Neural progenitor cell (in vitro differentiated cells): ENCODE measurements at regions not wholly inside any gene's neighbourhood (a gene's known extent, or its start where the extent isn't known, plus 50 kb on each side); places are given as distances from the start of the nearest gene placed in this dataset.

Experiments used
- DNase-seq: peaks from one replicate; pipeline ENCODE4 v3.0.0-alpha.2; 2016; ENCODE audit warnings: low spot score
- H2AFZ ChIP-seq: fragments of 200-600 bp; sonication (generic); replicated peaks from 2 replicates; pipeline ENCODE4 v1.6.1; 2016; ENCODE audit warnings: antibody characterized with exemption
- H3F3A ChIP-seq: fragments of 200-600 bp; sonication (generic); 2 replicates; pipeline ENCODE4 v1.6.1; 2016; ENCODE audit warnings: antibody characterized with exemption, low read depth
- H3K27ac ChIP-seq: fragments of 200-600 bp; sonication (generic); 2 replicates; pipeline ENCODE4 v1.5.1; 2016; ENCODE audit warnings: mild to moderate bottlenecking
- H3K27me3 ChIP-seq: fragments of 200-600 bp; sonication (generic); 2 replicates; pipeline ENCODE4 v1.6.1; 2016; ENCODE audit warnings: mild to moderate bottlenecking, moderate library complexity
- H3K36me3 ChIP-seq: fragments of 200-600 bp; sonication (generic); 2 replicates; pipeline ENCODE4 v1.5.1; 2016
- H3K4me1 ChIP-seq: fragments of 200-600 bp; sonication (generic); 2 replicates; pipeline ENCODE4 v1.6.1; 2016; ENCODE audit warnings: mixed run types
- H3K4me2 ChIP-seq: fragments of 200-600 bp; sonication (generic); 2 replicates; pipeline ENCODE4 v1.6.1; 2016
- H3K4me3 ChIP-seq: fragments of 200-600 bp; sonication (generic); 2 replicates; pipeline ENCODE4 v1.5.1; 2016
- H3K79me2 ChIP-seq: fragments of 200-600 bp; sonication (generic); 2 replicates; pipeline ENCODE4 v1.6.1; 2016; ENCODE audit warnings: low read depth
- H3K9ac ChIP-seq: fragments of 200-600 bp; sonication (generic); 2 replicates; pipeline ENCODE4 v1.6.1; 2016
- H3K9me3 ChIP-seq: fragments of 200-600 bp; sonication (generic); 2 replicates; pipeline ENCODE4 v1.5.1; 2016; ENCODE audit warnings: low read depth
- H4K20me1 ChIP-seq: fragments of 200-600 bp; sonication (generic); 2 replicates; pipeline ENCODE4 v1.6.1; 2016; ENCODE audit warnings: low read depth
- H3K27ac Mint-ChIP-seq: 3 replicates; pipeline ENCODE4 v1.8.0; 2021; ENCODE audit warnings: mixed read lengths
- H3K27me3 Mint-ChIP-seq: 2 replicates; pipeline ENCODE4 v1.8.0; 2022; ENCODE audit warnings: low read depth, mild to moderate bottlenecking, inconsistent platforms, moderate library complexity, mixed read lengths; ENCODE audit not compliant: insufficient read depth
- H3K36me3 Mint-ChIP-seq: 3 replicates; pipeline ENCODE4 v1.8.0; 2021; ENCODE audit warnings: mixed read lengths
- H3K4me1 Mint-ChIP-seq: 3 replicates; pipeline ENCODE4 v1.8.0; 2021; ENCODE audit warnings: mixed read lengths
- H3K4me3 Mint-ChIP-seq: 3 replicates; pipeline ENCODE4 v1.8.0; 2021; ENCODE audit warnings: mild to moderate bottlenecking, moderate library complexity, mixed read lengths
- H3K9me3 Mint-ChIP-seq: 3 replicates; pipeline ENCODE4 v1.8.0; 2020; ENCODE audit warnings: mixed read lengths
- CTCF ChIP-seq: fragments of 200-600 bp; sonication (generic); IDR thresholded peaks from 2 replicates; pipeline ENCODE4 v1.5.1; 2017; ENCODE audit warnings: antibody characterized with exemption, mild to moderate bottlenecking
- EZH2 ChIP-seq: fragments of 200-600 bp; sonication (generic); IDR thresholded peaks from 2 replicates; pipeline ENCODE4 v1.6.1; 2017; ENCODE audit warnings: antibody characterized with exemption, mild to moderate bottlenecking, moderate library complexity
- EZH2phosphoT487 ChIP-seq: fragments of 200-600 bp; sonication (generic); IDR thresholded peaks from 2 replicates; pipeline ENCODE4 v1.6.1; 2017; ENCODE audit warnings: antibody characterized with exemption

- Histone ChIP-seq H2AFZ (no peak overlapping the region), H3K4me2 (no peak overlapping the region), H3K79me2 (no peaks in the 10 kb centered on the region), H3K36me3 (no peaks in the 10 kb centered on the region), H3F3A (no peaks in the 10 kb centered on the region), H3K9me3 (no peaks in the 10 kb centered on the region), H3K27me3 (no peaks in the 10 kb centered on the region), H3K4me1 (no peaks in the 10 kb centered on the region), H3K4me3 (no peak overlapping the region), H3K9ac (no peak overlapping the region), H4K20me1 (no peaks in the 10 kb centered on the region), H3K27ac (no peak overlapping the region)
- no peak for DNase-seq
- peaks cover 6% of the 10 kb centered on the region for H3K27me3 Mint-ChIP-seq
- no peak overlapping the region for H3K27ac Mint-ChIP-seq
- no peaks in the 10 kb centered on the region for H3K9me3 Mint-ChIP-seq
- H3K4me1 Mint-ChIP-seq: no peaks in the 10 kb centered on the region
- no peak for TF ChIP-seq CTCF
- no peak for TF ChIP-seq EZH2
- no peak for TF ChIP-seq EZH2phosphoT487
- H3K36me3 Mint-ChIP-seq: no peaks in the 10 kb centered on the region
- no peak overlapping the region for H3K4me3 Mint-ChIP-seq
Observed at GRCh38 chr6:10201606-10202510, 213.0 kb downstream of the TFAP2A start.

GRCh38 chr6:10196090-10196489, 218.8 kb downstream of the TFAP2A start:
- DNase-seq: no peak
- TF ChIP-seq CTCF: no peak
- TF ChIP-seq EZH2: no peak
- no peak for TF ChIP-seq EZH2phosphoT487
- no peaks in the 10 kb centered on the region for H3K4me1 ChIP-seq
- Mint-ChIP-seq H3K4me1 (no peaks in the 10 kb centered on the region), H3K27ac (no peak overlapping the region), H3K4me3 (no peak overlapping the region), H3K36me3 (no peaks in the 10 kb centered on the region), H3K9me3 (no peaks in the 10 kb centered on the region), H3K27me3 (peaks cover 6% of the 10 kb centered on the region)
- H3K4me3 ChIP-seq: no peak overlapping the region
- H3K9me3 ChIP-seq: no peaks in the 10 kb centered on the region
- no peak overlapping the region for H3K4me2 ChIP-seq
- H3K27me3 ChIP-seq: no peaks in the 10 kb centered on the region
- H3K27ac ChIP-seq: no peak overlapping the region
- H3K9ac ChIP-seq: no peak overlapping the region
- no peaks in the 10 kb centered on the region for H4K20me1 ChIP-seq
- peak overlapping the region; percentile 78 for H2AFZ ChIP-seq
- H3K36me3 ChIP-seq: no peaks in the 10 kb centered on the region
- no peaks in the 10 kb centered on the region for H3F3A ChIP-seq
- H3K79me2 ChIP-seq: no peaks in the 10 kb centered on the region

GRCh38 chr6:10194816-10195672, 219.8 kb downstream of the TFAP2A start:
- no peak for DNase-seq
- no peaks in the 10 kb centered on the region for H3K36me3 Mint-ChIP-seq
- no peak for TF ChIP-seq CTCF

More at GRCh38 chr6:10194816-10195672, 219.8 kb downstream of the TFAP2A start:
- Mint-ChIP-seq H3K27me3 (peaks cover 2% of the 10 kb centered on the region), H3K4me1 (no peaks in the 10 kb centered on the region), H3K27ac (no peak overlapping the region), H3K9me3 (no peaks in the 10 kb centered on the region), H3K4me3 (no peak overlapping the region)
- H3K9ac ChIP-seq: no peak overlapping the region
- H3K4me1 ChIP-seq: no peaks in the 10 kb centered on the region
- H2AFZ ChIP-seq: no peak overlapping the region
- no peaks in the 10 kb centered on the region for H3F3A ChIP-seq
- no peak overlapping the region for H3K4me2 ChIP-seq
- H3K27me3 ChIP-seq: no peaks in the 10 kb centered on the region
- H3K36me3 ChIP-seq: no peaks in the 10 kb centered on the region
- H3K27ac ChIP-seq: no peak overlapping the region
- no peaks in the 10 kb centered on the region for H4K20me1 ChIP-seq
- H3K79me2 ChIP-seq: no peaks in the 10 kb centered on the region
- H3K4me3 ChIP-seq: no peak overlapping the region
- H3K9me3 ChIP-seq: no peaks in the 10 kb centered on the region
